ENCODE measurements at regions not wholly inside any gene's neighbourhood (a gene's known extent, or its start where the extent isn't known, plus 50 kb on each side); places are given as distances from the start of the nearest gene placed in this dataset.
"Not testable (repeated sequence)": the region's sequence is repeated elsewhere in the genome, so short reads cannot be mapped to it uniquely, and the experiment has no call there.

DNA sequence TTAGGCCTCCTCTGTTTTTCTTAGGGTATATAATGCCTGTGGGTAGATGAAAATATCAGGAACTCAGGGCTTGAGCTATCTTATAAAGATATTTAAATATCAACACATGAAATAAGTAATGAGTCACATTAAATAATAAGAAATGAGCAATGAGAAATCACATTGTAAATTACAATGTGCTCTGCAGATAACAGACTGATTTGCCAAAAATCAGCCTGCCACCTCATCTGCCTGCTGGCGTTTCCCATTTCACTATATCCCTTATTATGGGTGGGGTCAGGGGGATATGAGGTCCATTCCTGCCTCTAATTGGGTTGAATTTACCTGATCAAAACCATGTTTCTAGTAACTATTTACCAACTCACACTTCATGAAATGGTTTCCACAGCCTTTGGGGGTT, 335.2 kb downstream of the CDC5L start:
- no peak for DNase-seq

DNA sequence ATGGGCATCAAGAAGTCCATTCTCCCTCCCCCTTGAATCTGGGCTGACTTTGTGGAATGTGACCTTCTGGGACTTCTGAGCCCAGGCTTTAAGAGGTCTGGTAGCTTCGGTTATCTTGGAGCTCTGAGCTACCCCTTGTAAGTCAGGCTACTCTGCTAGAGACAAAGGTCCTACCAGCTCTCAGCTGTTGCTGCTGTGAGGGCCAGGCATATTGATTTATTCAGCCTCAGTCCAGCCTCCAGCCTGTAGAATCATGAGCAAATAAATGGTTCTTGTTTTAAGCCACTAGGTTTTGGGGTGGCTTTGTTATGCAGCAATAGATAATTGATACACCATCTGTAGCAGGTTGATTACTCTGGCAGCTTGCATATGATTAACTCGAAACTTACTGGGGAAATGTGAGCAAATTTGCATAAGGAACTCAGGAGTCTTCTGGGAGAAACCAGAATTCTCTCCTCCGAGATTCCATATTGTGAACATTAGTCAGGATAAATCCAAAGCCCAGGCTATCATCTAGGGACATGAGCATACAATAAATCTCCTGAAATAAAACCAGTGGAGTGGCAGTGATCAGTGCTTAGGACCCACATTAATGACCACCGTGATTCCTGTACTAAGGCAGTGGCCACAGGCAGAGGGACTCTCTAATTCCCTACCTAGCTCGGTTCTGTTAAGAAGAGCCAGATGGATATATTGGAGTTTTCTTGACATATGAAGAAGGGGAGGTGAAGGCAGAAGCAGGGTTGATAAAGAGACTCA, 336.1 kb downstream of the CDC5L start:
- DNase-seq = no peak

DNA sequence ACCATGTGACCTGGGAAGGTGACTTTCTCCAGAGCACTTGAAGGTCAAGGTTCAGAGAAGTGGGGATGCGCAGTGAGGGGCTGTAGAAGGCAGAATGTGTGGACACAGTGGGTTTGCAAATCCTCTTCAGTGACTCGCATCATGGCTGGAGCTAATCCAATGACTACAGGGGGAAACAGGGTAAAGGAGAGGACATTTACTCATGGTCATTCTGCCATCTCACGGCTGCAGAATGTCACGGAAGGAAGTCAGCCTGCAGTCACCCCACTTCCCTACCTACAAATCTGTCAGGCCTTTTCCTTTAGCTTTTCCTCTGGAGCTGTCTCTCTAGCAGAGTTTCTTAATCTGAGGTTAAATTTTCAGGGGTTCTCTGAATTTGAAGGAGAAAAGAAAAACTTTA, 337.6 kb downstream of the CDC5L start:
- no peak for DNase-seq

DNA sequence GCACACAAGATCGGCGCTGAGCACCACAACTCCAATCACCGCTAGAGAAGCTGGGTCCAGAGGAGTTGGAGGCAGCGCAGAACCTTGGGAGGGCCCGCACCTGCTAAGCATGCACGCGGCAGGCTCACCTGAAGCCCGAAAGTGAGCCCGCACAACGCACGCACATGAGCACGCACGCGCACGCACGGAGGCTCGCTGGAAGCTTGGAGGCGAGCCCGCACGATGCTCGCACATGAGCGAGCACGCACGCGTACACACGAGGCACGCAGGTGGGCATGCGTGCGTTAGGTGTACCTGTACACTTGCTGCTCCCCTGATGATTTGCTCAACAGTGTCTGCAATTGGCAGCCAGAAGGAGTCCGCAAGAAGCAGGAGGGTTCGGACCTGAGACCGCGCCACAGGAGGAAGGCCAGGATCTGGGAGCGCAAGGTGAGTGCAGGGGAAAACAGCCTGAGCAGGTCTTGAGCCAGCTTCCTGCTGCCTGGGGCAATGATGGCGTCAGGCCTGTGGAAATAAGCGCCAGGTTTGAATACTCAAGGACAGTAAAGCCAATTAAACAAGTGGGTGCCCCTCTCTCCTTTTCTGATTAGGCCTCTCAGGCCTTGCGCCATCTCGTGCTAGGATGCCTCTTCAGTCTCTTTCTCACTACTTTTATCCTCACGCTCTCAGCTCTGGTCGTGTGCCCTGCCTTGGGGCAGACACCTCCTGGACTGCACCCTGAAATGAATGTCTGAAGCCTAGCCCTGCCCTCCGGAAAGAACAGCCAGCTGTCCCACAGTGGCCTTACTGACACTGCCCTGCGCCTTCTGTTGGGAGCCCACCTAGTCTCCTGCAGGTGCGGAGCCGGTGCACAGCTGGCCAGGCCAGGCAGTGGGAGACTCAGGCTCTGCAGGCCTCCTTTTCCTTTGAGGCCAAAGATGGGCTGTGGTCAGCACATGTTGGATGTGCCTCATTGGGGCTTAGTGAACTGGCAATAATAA, 340.4 kb downstream of the CDC5L start:
- no peak for DNase-seq

DNA sequence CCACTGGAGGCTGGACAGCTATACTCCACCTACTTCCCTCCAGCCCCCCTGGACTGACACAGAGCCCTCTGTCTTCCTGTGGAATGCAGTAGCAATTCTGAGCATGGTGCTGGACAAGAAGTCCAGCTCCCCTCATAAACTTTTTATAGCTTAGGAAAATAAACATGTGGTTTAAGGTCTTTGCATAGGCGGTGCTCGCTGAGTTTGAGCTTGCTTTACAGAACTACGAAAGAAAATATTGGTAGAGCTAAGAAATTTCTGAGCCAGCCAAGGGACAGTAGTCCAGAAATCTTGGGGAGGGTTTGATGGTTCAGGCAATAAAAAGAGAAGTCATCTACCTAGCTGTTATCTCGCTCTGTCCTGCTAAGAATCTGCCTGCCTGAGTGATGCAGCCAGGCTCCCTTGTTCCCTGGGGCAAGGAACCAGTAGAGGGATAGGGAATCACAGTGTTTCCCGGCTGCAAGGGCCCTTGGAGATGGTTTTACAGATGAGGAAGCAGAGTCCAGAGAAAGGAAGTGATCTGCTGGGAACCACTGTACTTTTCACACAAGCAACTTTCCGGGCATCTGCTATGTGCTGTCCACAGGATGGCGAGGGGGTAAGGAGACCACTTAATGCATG, 343.4 kb downstream of the CDC5L start:
- DNase-seq = no peak

DNA sequence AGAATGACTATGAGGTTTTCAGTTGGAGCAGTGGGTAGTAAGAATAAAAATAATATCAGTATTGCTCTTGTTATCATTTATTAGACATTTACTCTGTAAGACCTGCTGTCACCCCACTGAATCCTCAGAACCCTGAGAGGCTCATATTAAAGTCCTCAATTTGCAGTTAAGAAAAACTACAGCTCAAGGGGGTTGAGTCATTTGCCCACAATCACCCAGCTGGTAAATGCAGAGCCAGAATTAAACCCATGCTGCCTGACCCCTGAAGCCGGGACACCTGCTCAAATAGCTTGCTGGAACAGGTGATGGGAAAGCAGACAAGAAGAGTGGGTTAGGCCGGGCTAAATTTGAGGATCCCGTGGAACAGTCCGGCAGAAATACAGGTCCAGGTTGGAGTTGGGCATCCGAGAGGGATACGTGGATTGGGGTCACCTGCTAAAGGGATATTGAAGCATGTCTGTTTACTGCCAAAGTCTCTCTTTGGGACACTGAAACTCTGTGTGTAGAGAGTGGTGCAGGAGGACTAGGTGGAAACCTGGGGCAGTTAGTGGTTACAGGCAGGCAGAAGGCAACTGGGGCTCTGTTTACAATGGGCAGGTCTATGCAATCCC, 344.1 kb downstream of the CDC5L start:
- DNase-seq = no peak

DNA sequence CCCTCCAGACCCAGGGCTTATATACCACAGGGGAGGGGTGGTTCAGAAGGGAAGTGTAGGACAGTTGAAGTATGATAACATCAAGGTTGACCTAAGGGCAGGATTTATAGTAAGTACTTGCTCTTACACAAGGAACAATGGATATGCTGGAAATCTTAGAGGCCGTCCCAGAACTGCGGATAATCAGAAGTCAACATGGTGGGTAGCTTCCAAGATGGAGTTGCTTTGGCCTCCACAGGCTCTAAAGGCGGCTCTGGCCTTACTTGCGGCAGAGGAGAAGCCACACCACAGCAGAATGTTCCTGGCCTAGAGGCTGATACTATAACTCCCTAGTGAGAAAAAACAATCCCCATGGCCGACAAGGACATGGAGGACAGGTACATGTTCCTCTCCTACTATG, 344.7 kb downstream of the CDC5L start:
- DNase-seq = no peak

DNA sequence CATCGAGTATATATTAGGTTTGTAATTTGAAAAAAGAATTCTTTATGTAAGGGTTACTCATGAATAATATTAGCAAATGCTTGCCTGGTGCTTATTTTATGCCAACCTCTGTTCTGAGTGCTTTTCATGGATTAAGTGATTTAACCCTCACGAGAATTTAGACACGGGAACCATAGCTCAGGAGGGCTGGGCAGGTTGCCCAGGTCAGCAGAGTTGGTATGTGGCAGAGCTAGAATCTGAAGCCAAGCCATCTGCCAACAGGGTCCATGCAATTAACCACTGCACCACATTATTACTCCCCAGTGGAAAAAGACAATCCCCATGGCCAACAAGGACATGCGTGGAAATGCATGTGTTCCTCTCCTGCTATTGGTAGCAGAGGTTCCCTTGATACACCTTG, 345.6 kb downstream of the CDC5L start:
- no peak for DNase-seq

DNA sequence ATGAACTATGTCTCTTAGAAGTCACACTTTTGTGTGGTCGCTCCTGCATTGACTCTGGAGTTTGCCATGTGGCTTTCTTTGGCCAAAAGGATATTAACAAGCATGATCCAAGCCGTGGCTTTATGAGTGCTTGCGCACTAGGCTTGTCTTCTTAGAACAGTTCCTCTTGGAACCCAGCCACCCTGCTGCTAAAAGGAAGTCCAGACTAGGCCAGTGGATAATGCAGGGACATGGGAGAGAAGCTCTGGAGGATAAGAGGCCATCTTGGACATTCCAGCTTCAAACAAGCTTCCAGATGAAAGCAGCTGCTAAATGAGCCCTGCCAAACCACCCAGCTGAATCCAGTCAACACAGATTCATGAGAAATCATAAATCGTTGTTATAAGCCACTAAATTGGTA, 346.4 kb downstream of the CDC5L start:
- no peak for DNase-seq

DNA sequence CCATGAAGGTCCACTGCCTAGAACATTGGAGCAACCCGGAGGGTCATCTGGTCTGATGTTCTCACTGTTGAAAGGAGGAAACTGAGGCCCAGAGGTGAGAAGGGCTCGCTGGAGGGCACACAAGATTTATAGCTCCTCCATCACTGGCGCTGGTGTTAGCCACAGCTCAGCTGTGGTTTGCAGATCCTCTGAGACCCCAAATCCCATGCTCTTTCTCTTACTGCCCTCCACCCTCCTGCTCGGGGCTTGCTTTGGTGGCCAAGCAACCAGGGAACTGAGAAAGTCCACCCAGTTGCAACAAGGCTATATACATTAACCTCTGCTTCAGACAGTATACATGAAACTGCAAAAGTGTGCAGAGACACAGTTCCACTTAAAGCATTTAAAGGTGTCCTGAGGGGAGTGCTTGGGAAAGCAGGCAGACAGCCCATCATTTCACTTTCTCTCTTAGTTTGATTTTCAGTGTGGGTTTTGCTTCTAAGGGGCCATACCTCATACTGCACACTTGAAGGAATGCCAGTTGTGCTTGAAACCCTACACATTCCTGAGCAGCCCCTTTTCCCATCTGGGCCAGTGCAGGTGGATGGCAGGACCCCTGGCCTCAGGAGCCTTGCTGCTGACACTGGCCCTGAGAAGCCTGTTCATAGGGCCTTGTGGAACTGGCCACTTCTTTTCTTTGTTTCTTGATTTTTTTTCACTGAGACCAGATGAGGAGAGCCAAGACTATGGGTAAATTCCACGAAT, 347.6 kb downstream of the CDC5L start:
- DNase-seq = no peak

DNA sequence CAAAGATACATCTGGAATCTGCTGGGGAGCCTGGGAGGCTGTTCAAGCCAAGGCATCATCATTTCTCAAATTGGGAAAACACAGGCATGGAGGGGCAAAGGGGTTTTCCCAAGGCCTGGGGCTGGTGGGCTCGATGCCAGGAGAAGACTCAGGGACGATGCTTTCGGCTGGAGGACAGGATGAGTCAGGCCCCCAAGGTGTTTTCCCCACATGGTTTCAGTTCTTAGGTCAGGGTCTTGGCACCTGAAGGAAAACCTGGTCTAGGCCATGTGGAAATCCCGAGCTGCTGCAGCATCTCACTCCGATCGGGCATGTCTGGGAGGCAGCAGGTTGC, 348.1 kb downstream of the CDC5L start:
- no peak for DNase-seq

DNA sequence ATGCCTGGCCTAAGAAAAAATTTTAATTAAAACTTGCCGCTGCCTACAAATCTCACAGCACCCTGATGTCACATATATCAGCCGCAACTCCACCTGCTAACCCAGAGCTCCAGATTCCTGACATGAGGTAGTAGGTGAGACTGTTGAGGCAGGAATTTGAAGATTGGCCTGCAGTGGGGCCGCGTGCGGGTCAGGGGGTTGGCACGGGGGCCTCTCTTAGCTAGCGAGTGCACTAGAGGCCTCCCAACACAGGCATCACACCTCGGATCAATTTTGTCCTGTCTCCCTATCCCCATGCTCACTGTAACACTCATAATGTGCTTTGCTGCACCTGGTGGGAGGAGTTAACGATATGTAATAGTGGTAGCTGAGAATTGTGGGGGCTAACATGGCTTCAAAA, 349.8 kb downstream of the CDC5L start:
- no peak for DNase-seq

DNA sequence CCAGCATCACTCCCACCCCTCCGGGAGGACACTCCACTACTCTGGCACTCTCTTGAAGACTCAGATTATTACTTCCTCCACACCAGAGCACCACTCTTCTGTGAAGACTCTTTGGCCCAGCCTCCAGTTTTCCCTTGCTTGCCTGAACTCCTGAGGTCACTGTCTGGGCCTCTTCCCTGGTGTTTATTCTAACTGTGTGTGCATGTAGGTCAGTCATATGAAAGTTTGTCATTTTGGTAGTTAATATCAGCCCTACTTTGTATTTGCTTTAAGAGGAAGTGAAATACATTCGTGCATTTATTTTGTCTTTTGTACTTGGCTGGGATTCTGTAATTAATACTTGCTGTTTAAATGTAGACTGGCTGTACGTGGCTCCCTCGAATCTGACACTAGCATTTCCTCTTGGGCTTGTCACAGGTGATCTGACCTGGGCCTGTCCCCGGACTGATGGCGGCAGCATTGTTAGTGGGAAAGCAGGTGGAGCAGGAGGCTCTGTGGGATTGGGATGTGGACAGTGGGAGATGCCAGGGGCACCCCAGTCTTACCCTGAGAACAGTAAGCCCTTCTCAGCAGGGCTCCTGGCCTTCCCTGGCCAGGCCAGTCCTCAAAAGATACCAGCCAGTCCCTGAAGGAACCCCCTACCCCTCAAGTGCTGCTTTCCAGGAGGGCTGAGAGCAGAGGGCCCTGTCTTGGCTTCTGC, 350.5 kb downstream of the CDC5L start:
- DNase-seq = no peak

DNA sequence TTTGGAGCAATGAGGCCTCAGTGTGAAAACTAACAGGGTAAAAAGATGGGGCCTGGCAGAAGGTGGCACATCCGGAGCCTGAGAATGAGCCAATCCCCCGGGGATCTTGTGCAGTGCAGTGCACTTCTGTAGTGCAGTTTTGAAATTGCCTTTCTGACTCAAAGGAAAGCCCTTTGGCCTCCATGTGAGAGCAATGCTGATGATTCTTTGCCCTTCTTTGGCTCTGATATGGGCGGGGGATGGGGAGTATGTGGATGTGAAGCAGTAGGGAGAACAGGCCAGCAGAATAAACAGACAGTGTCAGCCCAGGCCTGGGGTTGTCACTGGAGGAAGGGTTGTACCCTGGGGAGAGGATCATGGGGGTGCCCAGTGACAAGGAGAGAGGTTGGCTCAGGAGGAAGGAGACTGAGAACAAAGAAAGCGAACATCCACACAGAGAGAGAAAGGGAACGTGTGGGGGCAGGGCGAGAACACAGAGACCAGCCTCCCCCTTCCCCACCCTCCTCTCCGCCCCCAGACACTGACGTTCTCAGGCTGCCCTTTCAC, 351.2 kb downstream of the CDC5L start:
- no peak for DNase-seq

DNA sequence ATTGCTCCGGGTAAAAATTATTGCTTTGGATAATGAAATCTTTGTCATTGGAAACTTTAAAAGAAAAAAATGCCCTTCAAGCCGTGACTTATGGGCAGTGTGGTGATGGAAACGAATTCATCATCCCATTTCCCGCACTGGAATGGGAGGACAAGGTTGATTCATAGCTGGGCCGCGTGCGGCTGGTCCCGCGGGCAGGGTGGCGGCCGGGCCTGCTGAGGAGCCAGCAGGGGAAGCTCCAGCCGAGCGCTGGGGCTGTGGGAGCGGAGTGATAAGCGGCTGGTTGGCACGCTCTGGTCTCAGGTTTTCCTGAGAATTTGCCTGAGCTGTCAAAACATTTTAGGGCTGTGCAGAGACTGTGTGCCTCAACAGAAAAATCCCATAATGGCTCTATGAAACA, 351.7 kb downstream of the CDC5L start:
- DNase-seq = no peak

DNA sequence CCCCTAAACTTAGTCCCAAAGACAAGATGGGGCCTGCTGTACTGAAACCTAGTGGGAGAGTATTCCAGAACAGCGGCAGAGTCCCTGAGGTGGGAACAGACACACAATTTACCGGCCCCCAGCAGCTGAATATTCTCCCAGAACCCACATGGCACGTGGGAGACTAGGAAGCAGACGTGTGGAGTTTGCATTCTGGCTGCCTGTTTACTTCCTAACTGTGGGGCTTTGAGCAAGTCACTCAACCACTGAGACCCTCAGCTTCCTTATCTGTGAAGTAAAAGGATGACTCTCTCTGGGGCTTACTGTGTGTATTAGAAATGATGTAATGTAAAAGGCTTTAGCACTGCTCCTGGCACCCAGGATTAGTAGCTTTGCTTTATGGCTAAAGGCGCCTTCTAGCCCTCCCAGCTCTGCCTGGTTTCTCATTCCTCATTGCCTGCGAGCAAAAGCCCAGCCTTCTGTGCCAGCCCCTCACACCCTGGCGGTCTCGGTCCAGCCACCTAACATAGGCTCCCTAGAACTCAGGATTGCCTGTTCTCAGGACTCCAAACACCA, 353.1 kb downstream of the CDC5L start:
- DNase-seq = no peak

DNA sequence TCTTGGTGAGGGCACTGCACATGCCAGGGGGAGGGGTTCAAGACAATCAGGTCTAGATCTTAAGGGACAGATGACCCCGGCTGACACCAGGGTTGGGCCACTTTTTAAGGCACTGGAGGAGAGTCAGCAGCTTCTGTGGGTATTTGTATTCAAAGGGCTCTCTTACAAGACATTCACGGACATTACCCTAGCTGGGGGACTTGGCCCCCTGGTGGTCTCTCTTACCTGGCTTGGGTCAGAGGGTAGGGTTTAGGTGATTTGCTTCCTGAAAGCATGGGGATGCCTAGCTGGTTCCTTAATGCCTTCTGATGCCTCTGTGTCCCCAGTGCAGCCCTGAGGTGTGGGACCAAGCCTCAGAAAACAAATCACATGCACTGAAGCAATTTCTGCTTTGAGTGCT, 354.7 kb downstream of the CDC5L start:
- DNase-seq = no peak

DNA sequence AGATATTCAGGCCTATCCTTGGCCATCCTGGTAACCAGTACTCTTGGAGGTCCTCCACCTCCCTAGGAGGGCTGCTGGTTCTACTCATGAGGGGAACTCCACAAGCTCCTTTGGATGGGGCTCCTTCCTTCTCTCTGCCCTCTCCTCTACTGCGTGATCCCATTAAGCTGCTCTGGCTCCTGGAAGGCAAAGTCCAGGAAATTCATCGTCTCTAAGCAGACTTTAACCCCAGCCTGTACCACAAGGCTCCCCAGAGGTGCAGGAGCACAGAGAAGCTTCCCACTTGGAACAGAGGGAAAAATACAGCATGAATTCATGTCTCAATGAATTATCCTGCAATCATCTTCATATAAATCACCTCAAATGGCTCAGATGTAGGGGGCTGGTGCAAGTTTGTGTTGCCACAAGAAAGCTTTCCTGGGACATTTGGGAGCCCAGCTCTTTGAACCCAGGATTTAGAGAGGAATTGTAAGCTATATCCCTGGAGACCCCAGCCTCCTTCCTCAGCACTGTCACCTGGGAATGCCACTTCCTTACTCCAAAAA, 355.4 kb downstream of the CDC5L start:
- no peak for DNase-seq

DNA sequence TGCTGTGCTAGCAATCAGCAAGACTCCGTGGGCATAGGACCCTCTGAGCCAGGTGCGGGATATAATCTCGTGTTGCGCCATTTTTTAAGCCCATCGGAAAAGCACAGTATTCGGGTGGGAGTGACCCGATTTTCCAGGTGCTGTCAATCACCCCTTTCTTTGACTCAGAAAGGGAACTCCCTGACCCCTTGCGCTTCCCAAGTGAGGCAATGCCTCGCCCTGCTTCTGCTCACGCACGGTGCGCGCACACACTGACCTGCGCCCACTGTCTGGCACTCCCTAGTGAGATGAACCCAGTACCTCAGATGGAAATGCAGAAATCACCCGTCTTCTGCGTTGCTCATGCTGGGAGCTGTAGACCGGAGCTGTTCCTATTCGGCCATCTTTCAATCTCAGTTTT, 372.6 kb downstream of the CDC5L start:
- DNase-seq = not testable (repeated sequence)

DNA sequence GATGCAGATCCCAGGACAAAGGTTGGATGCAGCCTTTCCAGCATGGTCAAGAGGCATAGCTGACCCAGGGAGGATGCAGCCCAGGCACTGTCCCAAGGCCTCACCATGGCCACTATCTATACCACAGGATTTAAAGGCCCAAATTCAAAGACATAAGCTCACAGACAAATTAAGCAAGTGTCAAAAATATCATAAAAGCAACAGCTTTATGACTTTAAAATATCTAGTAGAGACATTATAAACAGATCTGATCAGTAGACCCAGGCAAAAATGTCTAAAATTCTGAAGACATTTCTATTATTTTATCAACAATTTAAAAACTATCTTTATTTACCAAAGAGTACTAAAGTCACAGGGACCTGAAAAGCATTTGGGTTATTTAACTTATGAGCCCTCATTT, 373.5 kb downstream of the CDC5L start:
- DNase-seq = no peak

DNA sequence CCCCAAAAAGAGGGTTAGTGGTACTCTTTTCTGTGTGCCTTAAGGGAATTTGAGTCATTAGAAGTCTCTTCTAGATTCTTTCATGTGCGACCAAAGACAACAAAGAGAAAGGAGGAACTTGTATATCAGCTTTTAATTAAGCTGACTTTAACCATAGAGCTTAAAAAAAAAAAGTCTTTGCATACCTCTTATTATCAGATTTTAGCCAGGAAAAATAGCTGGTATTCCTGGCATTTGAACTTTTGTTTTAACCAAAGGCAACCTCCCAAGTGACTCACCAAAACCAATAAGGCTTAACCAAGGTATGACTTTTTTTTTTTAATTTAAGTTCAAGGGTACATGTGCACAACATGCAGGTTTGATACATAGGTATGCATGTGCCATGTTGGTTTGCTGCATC, 375.0 kb downstream of the CDC5L start:
- DNase-seq = no peak

Data from activated CD8-positive, alpha-beta memory T cell treated with anti-CD3 and anti-CD28 coated beads, Interleukin-2, amount 50 U/mL, for 48 hours (primary cell).